ENCODE measurements at regions not wholly inside any gene's neighbourhood (a gene's known extent, or its start where the extent isn't known, plus 50 kb on each side); places are given as distances from the start of the nearest gene placed in this dataset.

- TF ChIP-seq POLR2A (IDR thresholded peaks at IDR 0.05) (no peak), CTCF (IDR thresholded peaks at IDR 0.05) (no peak), POLR2AphosphoS5 (IDR thresholded peaks at IDR 0.05) (no peak)
Observed at GRCh38 chr1:235056937-235057336, 71.7 kb downstream of the TOMM20 start.

All from breast epithelium (tissue), 3 donors.